ENCODE measurements at regions not wholly inside any gene's neighbourhood (a gene's known extent, or its start where the extent isn't known, plus 50 kb on each side); places are given as distances from the start of the nearest gene placed in this dataset.

DNA sequence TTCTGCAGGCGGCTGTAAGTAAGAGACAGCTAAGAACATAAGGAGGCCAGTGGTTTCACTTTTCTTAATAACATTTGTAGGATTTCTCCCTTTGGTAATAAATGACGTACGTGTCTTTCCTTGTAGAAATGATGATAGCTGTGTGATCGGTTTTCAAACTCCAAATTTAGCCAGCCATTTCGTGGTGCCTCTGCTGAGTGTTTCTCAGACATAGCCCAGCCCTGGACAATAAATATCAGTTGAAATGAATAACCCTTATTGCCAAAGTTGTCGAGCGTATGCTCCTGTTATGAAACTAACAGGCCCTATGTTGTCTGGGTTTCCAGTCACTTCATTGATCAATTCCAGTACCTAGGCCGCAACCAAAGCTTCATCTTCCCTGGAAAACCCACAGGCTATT lies 75.0 kb upstream of the MSX2 start:
- TF ChIP-seq, protein P1, sequence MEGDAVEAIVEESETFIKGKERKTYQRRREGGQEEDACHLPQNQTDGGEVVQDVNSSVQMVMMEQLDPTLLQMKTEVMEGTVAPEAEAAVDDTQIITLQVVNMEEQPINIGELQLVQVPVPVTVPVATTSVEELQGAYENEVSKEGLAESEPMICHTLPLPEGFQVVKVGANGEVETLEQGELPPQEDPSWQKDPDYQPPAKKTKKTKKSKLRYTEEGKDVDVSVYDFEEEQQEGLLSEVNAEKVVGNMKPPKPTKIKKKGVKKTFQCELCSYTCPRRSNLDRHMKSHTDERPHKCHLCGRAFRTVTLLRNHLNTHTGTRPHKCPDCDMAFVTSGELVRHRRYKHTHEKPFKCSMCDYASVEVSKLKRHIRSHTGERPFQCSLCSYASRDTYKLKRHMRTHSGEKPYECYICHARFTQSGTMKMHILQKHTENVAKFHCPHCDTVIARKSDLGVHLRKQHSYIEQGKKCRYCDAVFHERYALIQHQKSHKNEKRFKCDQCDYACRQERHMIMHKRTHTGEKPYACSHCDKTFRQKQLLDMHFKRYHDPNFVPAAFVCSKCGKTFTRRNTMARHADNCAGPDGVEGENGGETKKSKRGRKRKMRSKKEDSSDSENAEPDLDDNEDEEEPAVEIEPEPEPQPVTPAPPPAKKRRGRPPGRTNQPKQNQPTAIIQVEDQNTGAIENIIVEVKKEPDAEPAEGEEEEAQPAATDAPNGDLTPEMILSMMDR (IDR thresholded peaks at IDR 0.05), result no peak
- no peak for TF ChIP-seq EZH2phosphoT487 (IDR thresholded peaks at IDR 0.05)
- TF ChIP-seq EZH2 (IDR thresholded peaks at IDR 0.05), result no peak
- H3K27me3 Mint-ChIP-seq (ENCODE audit: insufficient read depth, low read depth), result peaks cover 8% of the 10 kb centered on the region
- no peak overlapping the region for H3K27ac ChIP-seq
- DNase-seq (ENCODE audit: low spot score), result no peak
- H3K27me3 ChIP-seq, result no peaks in the 10 kb centered on the region
- no peak overlapping the region for H3K27ac Mint-ChIP-seq
- H3K36me3 Mint-ChIP-seq, result no peaks in the 10 kb centered on the region
- no peak overlapping the region for H2AFZ ChIP-seq (replicated peaks)
- H3K4me1 ChIP-seq, result peaks cover 5% of the 10 kb centered on the region
- H3K9me3 Mint-ChIP-seq, result peaks cover 8% of the 10 kb centered on the region
- H3K36me3 ChIP-seq, result no peaks in the 10 kb centered on the region
- H3K4me1 Mint-ChIP-seq, result peaks cover 3% of the 10 kb centered on the region
- no peak overlapping the region for H3K4me3 Mint-ChIP-seq
- no peak overlapping the region for H3K9ac ChIP-seq
- no peaks in the 10 kb centered on the region for H4K20me1 ChIP-seq (ENCODE audit: low read depth)
- H3F3A ChIP-seq (ENCODE audit: low read depth), result no peaks in the 10 kb centered on the region
- H3K9me3 ChIP-seq (ENCODE audit: low read depth), result no peaks in the 10 kb centered on the region
- no peak overlapping the region for H3K4me2 ChIP-seq
- H3K4me3 ChIP-seq, result no peak overlapping the region
- no peaks in the 10 kb centered on the region for H3K79me2 ChIP-seq (ENCODE audit: low read depth)

DNA sequence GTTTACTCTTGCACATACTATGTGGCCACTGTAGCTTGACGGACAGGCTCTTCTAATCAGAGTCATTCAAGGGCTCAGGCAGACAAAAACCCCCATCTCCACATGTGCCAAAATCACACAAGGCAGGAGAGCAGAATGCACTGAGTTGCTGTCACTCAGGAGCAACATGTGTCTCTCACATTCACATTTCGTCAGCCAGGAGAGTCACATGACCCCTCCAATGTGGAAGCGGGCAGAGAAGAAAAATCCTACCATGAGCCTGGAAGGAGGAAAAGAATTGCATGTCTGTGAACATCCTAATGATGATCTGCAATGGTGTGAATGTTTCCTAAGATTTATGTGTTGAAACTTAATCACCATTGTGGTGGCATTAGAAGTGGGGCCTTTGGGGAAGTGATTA lies 69.9 kb upstream of the MSX2 start:
- H3K36me3 ChIP-seq, result no peaks in the 10 kb centered on the region
- no peaks in the 10 kb centered on the region for H3F3A ChIP-seq (ENCODE audit: low read depth)
- peaks cover 13% of the 10 kb centered on the region for H3K4me1 Mint-ChIP-seq
- no peaks in the 10 kb centered on the region for H3K9me3 ChIP-seq (ENCODE audit: low read depth)
- no peaks in the 10 kb centered on the region for H3K27me3 ChIP-seq
- H2AFZ ChIP-seq (replicated peaks), result no peak overlapping the region
- no peak for DNase-seq (ENCODE audit: low spot score)
- peaks cover 5% of the 10 kb centered on the region for H3K4me1 ChIP-seq
- no peak overlapping the region for H3K27ac Mint-ChIP-seq
- H4K20me1 ChIP-seq (ENCODE audit: low read depth), result no peaks in the 10 kb centered on the region
- TF ChIP-seq EZH2 (IDR thresholded peaks at IDR 0.05), result no peak
- TF ChIP-seq, protein P1 (IDR thresholded peaks at IDR 0.05), result no peak
- no peak for TF ChIP-seq EZH2phosphoT487 (IDR thresholded peaks at IDR 0.05)
- no peak overlapping the region for H3K4me2 ChIP-seq
- H3K36me3 Mint-ChIP-seq, result no peaks in the 10 kb centered on the region
- H3K4me3 Mint-ChIP-seq, result no peak overlapping the region
- peaks cover 8% of the 10 kb centered on the region for H3K27me3 Mint-ChIP-seq (ENCODE audit: insufficient read depth, low read depth)
- no peak overlapping the region for H3K4me3 ChIP-seq
- H3K27ac ChIP-seq, result no peak overlapping the region
- no peaks in the 10 kb centered on the region for H3K79me2 ChIP-seq (ENCODE audit: low read depth)
- no peak overlapping the region for H3K9ac ChIP-seq
- H3K9me3 Mint-ChIP-seq, result no peaks in the 10 kb centered on the region

DNA sequence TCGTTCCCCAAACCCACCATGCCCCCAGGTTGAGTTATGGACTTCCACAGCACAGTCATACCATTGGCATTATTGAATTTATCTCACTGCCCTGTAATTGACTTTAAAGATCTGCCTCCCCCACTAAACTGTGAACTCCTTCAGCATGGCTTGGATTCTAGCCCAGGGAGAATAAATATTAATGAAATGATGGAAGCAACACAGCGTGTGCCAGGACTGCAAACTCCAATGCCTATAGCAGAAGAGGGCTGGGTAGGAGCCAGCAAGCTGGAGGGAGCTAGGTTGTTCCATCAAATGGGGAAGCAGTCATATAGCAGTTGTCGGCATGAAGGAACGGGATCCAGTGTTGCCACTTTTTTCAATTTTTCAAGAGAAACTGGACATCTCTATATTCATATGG lies 69.0 kb upstream of the MSX2 start:
- peaks cover 5% of the 10 kb centered on the region for H3K4me1 ChIP-seq
- Mint-ChIP-seq H3K4me1 (peaks cover 13% of the 10 kb centered on the region), H3K27me3 (ENCODE audit: insufficient read depth, low read depth) (peaks cover 8% of the 10 kb centered on the region), H3K9me3 (no peaks in the 10 kb centered on the region), H3K27ac (no peak overlapping the region), H3K36me3 (no peaks in the 10 kb centered on the region), H3K4me3 (no peak overlapping the region)
- no peaks in the 10 kb centered on the region for H4K20me1 ChIP-seq (ENCODE audit: low read depth)
- H3K4me2 ChIP-seq, result no peak overlapping the region
- DNase-seq (ENCODE audit: low spot score), result no peak
- H3F3A ChIP-seq (ENCODE audit: low read depth), result no peaks in the 10 kb centered on the region
- no peak overlapping the region for H2AFZ ChIP-seq (replicated peaks)
- TF ChIP-seq EZH2phosphoT487 (IDR thresholded peaks at IDR 0.05) (no peak), EZH2 (IDR thresholded peaks at IDR 0.05) (no peak)
- TF ChIP-seq, protein P1 (IDR thresholded peaks at IDR 0.05), result no peak
- H3K4me3 ChIP-seq, result no peak overlapping the region
- no peaks in the 10 kb centered on the region for H3K79me2 ChIP-seq (ENCODE audit: low read depth)
- no peaks in the 10 kb centered on the region for H3K36me3 ChIP-seq
- no peaks in the 10 kb centered on the region for H3K9me3 ChIP-seq (ENCODE audit: low read depth)
- no peaks in the 10 kb centered on the region for H3K27me3 ChIP-seq
- no peak overlapping the region for H3K9ac ChIP-seq
- H3K27ac ChIP-seq, result no peak overlapping the region

Measured in neural progenitor cell (in vitro differentiated cells).